NCI-H345 treated with DMSO at 0.1 percent for 48 hours (cell line): ENCODE measurements at regions not wholly inside any gene's neighbourhood (a gene's known extent, or its start where the extent isn't known, plus 50 kb on each side); places are given as distances from the start of the nearest gene placed in this dataset.

Experiments used
- DNase-seq: peaks from one replicate; lab custom pipeline; 2025; ENCODE audit not compliant: unreplicated experiment; lab: John Stamatoyannopoulos, UW

DNA sequence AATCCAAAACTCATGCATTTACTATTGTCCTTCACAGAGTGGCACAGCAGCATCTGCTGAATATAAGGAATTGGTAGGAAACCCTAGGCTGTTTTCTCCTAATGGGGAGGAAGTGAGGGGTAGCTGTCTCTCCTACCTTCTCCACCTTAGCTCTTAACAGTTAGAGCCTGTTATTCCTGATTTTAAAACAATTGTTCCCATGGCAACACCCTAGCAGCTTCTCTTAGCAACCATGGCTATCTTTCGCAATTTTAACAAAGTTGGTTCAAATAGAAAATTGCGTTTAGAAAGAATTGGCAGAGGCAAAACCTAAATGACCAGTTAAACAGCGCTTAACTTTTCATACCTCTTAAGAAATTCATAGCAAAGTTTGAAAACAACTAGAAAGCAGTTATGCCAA lies 603.4 kb upstream of the AUTS2 start:
- DNase-seq = no peak

- DNase-seq = no peak
Observed at GRCh38 chr7:68998136-68998535, 600.1 kb upstream of the AUTS2 start.

GRCh38 chr7:69002416-69002815 lies 595.9 kb upstream of the AUTS2 start:
- no peak for DNase-seq

- no peak for DNase-seq
Observed at GRCh38 chr7:69012149-69012548, 586.1 kb upstream of the AUTS2 start.

DNA sequence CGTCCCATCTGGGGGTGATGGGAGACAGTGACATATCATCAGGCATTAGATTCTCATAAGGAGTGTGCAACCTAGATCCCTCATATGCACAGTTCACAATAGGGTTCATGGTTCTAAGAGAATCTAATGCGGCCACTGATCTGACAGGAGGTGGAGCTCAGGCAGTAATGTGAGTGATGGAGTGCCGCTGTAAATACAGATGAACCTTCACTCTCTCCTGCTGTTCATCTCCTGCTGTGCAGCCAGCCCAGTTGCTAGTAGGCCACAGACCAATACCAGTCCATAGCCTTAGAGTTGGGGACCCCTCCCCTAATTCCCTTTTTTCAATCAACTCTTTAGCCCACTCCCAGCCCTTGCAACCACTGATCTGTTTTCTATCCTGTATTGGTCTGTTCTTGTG lies 581.1 kb upstream of the AUTS2 start:
- DNase-seq = no peak

- no peak for DNase-seq
Observed at GRCh38 chr7:69018200-69018599, 580.1 kb upstream of the AUTS2 start.

DNA sequence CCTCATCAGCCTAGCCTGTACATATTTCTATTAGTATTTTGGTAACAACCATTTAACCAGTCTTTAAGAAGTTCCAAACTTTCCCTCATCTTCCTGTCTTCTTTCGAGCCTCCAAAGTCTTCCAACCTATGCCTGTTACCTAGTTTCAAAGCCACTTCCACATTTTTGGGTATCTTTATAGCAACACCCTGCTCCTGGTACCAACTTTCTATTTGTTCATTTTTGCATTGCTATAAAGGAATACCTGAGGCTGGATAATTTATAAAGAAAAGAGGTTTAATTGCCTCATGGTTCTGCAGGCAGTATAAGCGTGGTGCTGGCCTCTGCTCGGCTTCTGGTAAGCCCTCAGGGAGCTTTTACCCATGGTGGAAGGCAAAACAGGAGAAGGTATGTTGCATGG lies 578.8 kb upstream of the AUTS2 start:
- DNase-seq = no peak

- DNase-seq = no peak
Observed at GRCh38 chr7:69020536-69020935, 577.7 kb upstream of the AUTS2 start.

GRCh38 chr7:69025249-69025648 lies 573.0 kb upstream of the AUTS2 start:
- DNase-seq = no peak

DNA sequence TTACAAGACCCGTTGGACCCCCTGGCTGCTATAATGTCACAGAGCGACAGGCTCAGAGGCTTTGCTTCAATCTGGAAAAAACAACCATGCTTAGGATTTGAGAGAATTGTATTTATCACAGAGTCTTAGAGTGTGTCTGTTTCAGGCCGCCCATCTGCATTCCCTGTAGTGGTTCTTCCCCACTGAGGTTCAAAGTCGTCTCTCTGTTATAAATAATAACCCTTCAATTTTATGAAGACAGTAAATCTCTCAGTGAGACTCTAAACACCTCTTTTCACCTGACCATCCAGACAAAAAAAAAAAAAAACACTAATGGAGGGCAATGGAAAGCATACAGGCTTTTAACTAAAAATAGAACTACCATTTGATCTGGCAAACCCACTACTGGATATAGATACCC lies 565.4 kb upstream of the AUTS2 start:
- no peak for DNase-seq

- DNase-seq = no peak
Observed at GRCh38 chr7:69035826-69036225, 562.4 kb upstream of the AUTS2 start.

- DNase-seq = no peak
Observed at GRCh38 chr7:69036301-69036700, 562.0 kb upstream of the AUTS2 start.

- no peak for DNase-seq
Observed at GRCh38 chr7:69038915-69039314, 559.4 kb upstream of the AUTS2 start.

DNA sequence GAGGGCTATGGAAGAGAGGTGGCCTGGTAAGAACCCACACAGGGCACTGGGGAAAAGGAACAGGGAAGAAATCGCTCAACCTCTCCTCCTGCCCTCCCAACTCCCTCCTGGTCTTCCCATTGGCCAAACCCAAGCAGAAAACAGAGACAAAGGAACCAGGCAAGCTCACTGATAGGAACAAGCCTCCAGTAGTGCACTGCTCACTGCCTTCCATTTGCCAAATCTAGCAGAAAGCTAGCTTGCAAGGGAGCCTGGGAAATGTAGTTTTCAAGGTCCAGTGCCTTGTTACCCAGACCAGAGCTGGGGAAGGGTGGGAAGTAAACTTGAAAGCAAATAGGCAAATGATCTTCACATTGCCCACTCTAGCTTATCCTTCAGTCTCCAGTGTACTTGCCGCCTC lies 556.1 kb upstream of the AUTS2 start:
- no peak for DNase-seq

DNA sequence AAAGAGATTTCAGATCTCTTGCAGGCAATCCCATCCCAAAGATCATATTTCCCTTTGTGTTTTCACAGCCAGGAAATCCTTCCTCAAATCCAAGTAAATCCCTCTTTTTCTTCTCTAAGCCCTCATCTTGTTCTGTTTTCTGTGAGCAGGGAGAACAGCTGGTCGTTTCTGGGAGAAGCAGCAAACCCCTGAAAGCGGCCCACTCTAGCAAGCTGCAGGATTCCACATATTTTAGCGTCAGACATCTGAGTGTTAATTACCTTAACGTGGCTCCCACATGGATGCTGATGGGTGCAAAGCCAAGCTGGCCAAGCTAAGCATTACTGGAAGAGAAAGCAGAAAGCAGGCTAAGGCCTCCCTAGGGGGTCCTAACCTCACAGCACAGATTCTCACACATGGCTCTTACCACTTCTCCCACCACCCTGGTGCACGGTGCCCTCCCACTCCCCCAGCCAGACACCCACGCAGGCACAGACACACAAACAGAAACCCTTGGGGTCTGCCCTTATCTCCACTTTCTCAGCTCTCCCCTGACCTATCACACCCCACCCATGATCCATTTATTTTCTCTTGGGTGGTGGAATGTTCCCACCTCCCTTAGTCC lies 551.0 kb upstream of the AUTS2 start:
- no peak for DNase-seq

DNA sequence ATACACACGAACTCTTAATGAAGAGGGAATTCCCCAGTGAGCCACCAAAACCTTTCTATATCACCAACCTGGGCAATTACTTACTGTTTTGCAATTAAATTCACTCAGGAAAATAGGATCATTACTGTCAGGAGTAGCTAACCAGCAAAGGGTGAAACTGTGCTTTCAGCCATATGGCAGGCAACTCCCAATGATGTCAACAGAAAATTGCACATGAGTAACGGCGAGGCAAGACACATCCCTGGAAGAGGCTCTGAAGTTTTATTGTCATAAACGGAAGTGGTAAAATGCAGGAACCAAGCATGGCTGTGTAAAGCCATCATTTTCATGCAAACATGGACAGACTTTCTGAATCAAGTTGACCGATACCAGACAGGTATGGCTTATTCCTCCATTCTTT lies 548.9 kb upstream of the AUTS2 start:
- DNase-seq = no peak

DNA sequence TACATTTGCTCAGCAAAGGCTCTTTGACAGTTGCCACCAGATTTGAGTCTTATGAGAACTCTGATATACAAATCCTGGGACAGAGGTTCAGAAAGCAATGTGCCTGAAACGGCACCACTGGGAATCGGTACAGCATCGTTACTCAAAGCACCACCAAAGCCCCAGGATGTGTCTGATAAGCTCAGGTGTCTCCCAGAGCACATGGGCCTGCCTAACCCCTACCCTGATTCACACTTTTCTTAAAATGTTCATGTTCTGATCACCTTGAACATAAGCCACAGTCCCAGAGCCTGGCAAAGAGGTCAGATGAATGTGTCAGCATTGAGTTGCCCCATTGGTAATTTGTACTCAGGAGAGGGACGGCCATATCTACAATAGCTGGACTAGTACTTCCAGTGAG lies 545.8 kb upstream of the AUTS2 start:
- no peak for DNase-seq

- DNase-seq = no peak
Observed at GRCh38 chr7:69060516-69060915, 537.8 kb upstream of the AUTS2 start.

DNA sequence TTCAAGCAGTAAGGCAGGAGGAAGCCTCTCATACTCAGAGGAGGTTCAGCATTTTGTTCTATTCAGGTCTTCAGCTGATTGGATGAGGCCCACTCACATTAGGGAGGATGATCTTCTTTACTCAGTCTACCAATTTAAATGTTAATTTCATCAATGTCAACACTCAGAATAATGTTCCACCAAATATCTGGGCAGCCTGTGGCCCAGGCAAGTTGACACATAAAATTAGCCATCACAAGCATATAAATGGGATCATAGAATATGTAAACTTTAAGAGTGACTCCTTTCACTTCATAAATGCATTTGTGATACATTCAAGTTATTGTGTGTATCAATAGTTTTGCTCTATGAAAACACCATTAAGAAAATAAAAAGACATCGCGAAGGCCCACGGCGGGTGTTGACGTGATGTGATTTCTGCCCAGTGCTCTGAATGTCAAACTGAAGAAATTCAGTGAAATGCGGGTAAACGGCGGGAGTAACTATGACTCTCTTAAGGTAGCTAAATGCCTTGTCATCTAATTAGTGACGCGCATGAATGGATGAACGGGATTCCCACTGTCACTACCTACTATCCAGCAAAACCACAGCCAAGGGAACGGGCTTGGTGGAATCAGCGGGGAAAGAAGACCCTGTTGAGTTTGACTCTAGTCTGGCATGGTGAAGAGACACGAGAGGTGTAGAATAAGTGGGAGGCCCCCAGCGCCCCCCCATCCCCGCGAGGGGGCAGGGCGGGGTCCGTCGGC lies 536.1 kb upstream of the AUTS2 start:
- DNase-seq = no peak

DNA sequence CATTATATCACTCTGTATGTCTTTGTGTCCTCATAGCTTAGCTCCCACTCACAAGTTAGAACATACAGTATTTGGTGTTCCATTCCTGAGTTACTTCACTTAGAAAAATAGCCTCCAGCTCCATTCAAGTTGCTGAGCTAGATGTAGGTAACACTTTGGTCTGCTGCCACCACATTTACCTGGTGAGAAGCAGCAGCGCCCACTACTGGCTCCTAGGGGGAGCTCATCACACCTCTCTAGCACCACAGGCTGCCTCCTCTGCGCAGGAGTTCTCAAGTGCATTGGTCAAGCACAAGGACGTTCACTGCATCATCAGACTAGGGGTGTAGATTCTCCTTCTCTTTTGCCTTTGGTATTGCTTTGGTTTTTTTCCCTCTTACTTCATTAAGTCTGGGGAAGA lies 530.9 kb upstream of the AUTS2 start:
- no peak for DNase-seq

DNA sequence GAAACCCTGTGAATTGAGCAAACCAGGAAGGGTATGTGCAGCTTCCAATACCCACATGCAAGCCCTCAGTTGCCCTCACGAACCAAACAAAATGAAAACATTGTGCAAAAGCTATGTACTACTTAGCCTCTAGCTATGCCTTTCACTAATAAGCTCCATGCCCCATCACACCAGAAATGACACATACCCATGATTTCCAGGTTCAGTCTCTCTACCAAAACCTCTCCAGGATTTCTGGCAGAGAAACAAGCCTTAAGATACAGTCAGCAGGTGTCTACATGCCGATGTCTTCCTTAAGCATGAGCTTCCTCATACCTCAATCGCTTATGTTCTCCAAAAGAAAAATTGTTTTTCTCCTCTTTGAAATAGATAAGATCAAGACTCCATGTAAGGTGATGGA lies 527.8 kb upstream of the AUTS2 start:
- DNase-seq = no peak

DNA sequence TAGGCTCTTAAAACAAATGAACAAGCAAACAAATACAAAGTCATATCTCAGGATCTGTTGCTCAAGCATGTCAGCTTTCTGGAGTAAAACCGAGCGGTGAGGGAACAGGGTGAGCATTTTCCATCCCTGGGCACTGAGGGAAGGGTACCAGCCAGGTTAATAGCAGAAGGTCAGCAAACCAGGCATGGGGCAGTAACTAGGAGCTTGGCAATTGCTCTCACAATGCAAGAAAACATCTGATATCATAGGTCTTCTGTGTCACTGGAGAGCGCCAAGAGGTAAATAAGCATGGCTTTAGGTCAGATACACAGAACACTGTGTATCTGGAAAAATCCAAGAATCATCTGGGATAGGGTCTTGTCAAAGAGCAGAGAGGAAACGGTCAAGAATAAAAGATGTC lies 521.7 kb upstream of the AUTS2 start:
- no peak for DNase-seq
